Caco-2 (cell line): ENCODE measurements at regions not wholly inside any gene's neighbourhood (a gene's known extent, or its start where the extent isn't known, plus 50 kb on each side); places are given as distances from the start of the nearest gene placed in this dataset.

Experiments used
- BruUV-seq: library from RNA; stranded (reverse); fragments of 400-500 nt; replicated peaks from 2 replicates; lab custom pipeline; 2021; lab: Mats Ljungman, UMichigan
- CTCF ChIA-PET: fragments of 300-600 bp; sonication (Branson Sonifier 250); formaldehyde crosslinking; loops from one replicate; lab custom pipeline; 2022; ENCODE audit warnings: antibody characterized with exemption; lab: Charles Lee
- POLR2A ChIA-PET: fragments of 300-600 bp; sonication (Branson Sonifier 250); formaldehyde crosslinking; loops from one replicate; lab custom pipeline; 2022; ENCODE audit warnings: antibody characterized with exemption; lab: Charles Lee
- DNase-seq, 2 experiments: peaks; one replicate each; pipeline versions ENCODE4 v3.0.0 to v3.0.0-alpha.2; 2020 to 2022
- H3K27me3 ChIP-seq: replicated peaks from 2 replicates; pipeline ENCODE4 v1.6.0; 2011; ENCODE audit warnings: low read length; ENCODE audit not compliant: control insufficient read depth, insufficient read depth
- H3K36me3 ChIP-seq: 2 replicates; pipeline ENCODE4 v1.5.1; 2011; ENCODE audit warnings: low read length; ENCODE audit not compliant: control insufficient read depth, insufficient read depth
- H3K4me1 ChIP-seq: fragments of 250-450 bp; sonication (Bioruptor Pico); 2 replicates; pipeline ENCODE4 v1.5.1; 2020; ENCODE audit warnings: mild to moderate bottlenecking
- H3K4me3 ChIP-seq: 2 replicates; pipeline ENCODE4 v1.5.1; 2011; ENCODE audit warnings: low read depth, mild to moderate bottlenecking, control low read depth, low read length
- H3K9me3 ChIP-seq: fragments of 250-450 bp; sonication (Bioruptor Pico); 2 replicates; pipeline ENCODE4 v1.5.1; 2020; ENCODE audit warnings: mild to moderate bottlenecking, moderate library complexity
- H3K27ac Mint-ChIP-seq: one replicate; pipeline ENCODE4 v1.8.0; 2022; ENCODE audit warnings: mixed read lengths; ENCODE audit not compliant: unreplicated experiment
- H3K27me3 Mint-ChIP-seq: one replicate; pipeline ENCODE4 v1.8.0; 2022; ENCODE audit warnings: mixed read lengths; ENCODE audit not compliant: insufficient read depth, unreplicated experiment
- H3K36me3 Mint-ChIP-seq: one replicate; pipeline ENCODE4 v1.8.0; 2022; ENCODE audit warnings: mild to moderate bottlenecking, mixed read lengths; ENCODE audit not compliant: insufficient read depth, unreplicated experiment
- H3K4me1 Mint-ChIP-seq: one replicate; pipeline ENCODE4 v1.8.0; 2022; ENCODE audit warnings: low read depth, mixed read lengths; ENCODE audit not compliant: unreplicated experiment
- H3K4me3 Mint-ChIP-seq: one replicate; pipeline ENCODE4 v1.8.0; 2022; ENCODE audit warnings: mild to moderate bottlenecking, moderate library complexity, mixed read lengths; ENCODE audit not compliant: unreplicated experiment
- H3K9me3 Mint-ChIP-seq: one replicate; pipeline ENCODE4 v1.8.0; 2022; ENCODE audit warnings: mixed read lengths; ENCODE audit not compliant: unreplicated experiment
- CTCF ChIP-seq, 2 experiments: fragments of 200-600 bp in 1 of 2; IDR thresholded peaks; 1 replicate in 1 of 2; 2 replicates in 1 of 2; pipeline versions ENCODE4 v1.5.1 to v1.8.0; 2011 to 2022; ENCODE audit warnings: antibody characterized with exemption in 1 of 2, control low read depth in 1 of 2, inconsistent platforms in 1 of 2, low read depth in 1 of 2, low read length in 1 of 2, mild to moderate bottlenecking in 1 of 2, moderate library complexity in 1 of 2; ENCODE audit not compliant: insufficient read depth in 1 of 2, severe bottlenecking in 1 of 2, unreplicated experiment in 1 of 2
- intact Hi-C: fragments of 100-400 bp; cut with micrococcal nuclease; formaldehyde crosslinking; loops from one replicate; pipeline ENCODE4 v1.10.0; 2022; ENCODE audit not compliant: unreplicated experiment

- DNase-seq: no peak
- no peaks in the 10 kb centered on the region for H3K36me3 Mint-ChIP-seq
- TF ChIP-seq CTCF (IDR thresholded peaks at IDR 0.05; ENCODE audit: insufficient read depth in 1 of 2, low read depth in 1 of 2, low read length in 1 of 2, severe bottlenecking in 1 of 2, unreplicated experiment in 1 of 2): no peak
- CTCF ChIA-PET: no interaction called here
- Histone ChIP-seq H3K4me3 (no peak overlapping the region), H3K4me1 (peaks cover 46% of the 10 kb centered on the region), H3K9me3 (no peaks in the 10 kb centered on the region), H3K36me3 (no peaks in the 10 kb centered on the region), H3K27me3 (no peaks in the 10 kb centered on the region)
- no peaks in the 10 kb centered on the region for H3K9me3 Mint-ChIP-seq
- peaks cover 22% of the 10 kb centered on the region for H3K4me1 Mint-ChIP-seq
- intact Hi-C loops: no loop called here
- no peak overlapping the region for H3K4me3 Mint-ChIP-seq
- POLR2A ChIA-PET: no interaction called here
- no TSS peak for BruUV-seq
- H3K27ac Mint-ChIP-seq: no peak overlapping the region
- no peaks in the 10 kb centered on the region for H3K27me3 Mint-ChIP-seq
Measured at GRCh38 chr4:14178421-14178820, 550.9 kb upstream of the BOD1L1 start.

GRCh38 chr4:14180166-14180565 is 552.6 kb upstream of the BOD1L1 start:
- ChIA-PET POLR2A (no interaction called here), CTCF (no interaction called here)
- Mint-ChIP-seq H3K4me3 (no peak overlapping the region), H3K27ac (no peak overlapping the region), H3K27me3 (no peaks in the 10 kb centered on the region), H3K4me1 (peaks cover 22% of the 10 kb centered on the region), H3K9me3 (no peaks in the 10 kb centered on the region), H3K36me3 (no peaks in the 10 kb centered on the region)
- no peak for DNase-seq
- intact Hi-C loops: loop anchor here (2.0 to 10.0 kb wide), 3 partner anchors 38 to 275 kb away; no protein-coding TSS in a partner anchor
- H3K27me3 ChIP-seq: no peaks in the 10 kb centered on the region
- H3K4me3 ChIP-seq: no peak overlapping the region
- peaks cover 46% of the 10 kb centered on the region for H3K4me1 ChIP-seq
- no peaks in the 10 kb centered on the region for H3K9me3 ChIP-seq
- BruUV-seq: no TSS peak
- no peaks in the 10 kb centered on the region for H3K36me3 ChIP-seq
- no peak for TF ChIP-seq CTCF (IDR thresholded peaks at IDR 0.05; ENCODE audit: insufficient read depth in 1 of 2, low read depth in 1 of 2, low read length in 1 of 2, severe bottlenecking in 1 of 2, unreplicated experiment in 1 of 2)

DNA sequence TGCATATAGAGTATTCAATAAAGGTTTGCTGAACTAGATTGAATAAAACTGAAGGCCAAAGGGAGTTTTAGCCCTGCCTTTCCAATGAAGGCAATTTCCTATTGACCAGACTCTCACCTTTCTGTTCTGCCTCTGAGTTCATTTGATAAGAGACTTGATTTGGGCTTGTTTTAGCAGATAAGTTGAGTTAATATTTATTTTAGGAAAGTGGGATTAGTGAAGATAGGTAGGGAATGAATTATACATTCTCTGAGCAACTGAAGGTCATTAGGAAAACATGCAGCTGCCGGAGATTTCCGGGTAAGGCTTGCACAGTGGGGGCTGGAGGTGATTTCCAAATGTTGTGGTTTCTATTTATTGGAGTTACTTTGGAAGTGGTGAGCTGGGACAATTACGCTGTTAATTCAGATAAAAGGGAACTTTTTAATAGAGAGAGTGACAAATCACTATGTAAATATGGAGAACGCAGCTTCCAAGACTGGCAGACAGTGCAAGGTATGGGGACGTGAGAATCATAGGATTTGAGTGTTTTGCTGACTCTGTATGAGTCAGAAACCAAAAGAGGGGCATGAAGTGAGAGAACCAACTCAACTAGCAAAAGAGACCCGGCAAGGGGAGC is 553.6 kb upstream of the BOD1L1 start:
- Mint-ChIP-seq H3K27ac (peak overlapping the region; percentile 74), H3K4me3 (peak overlapping the region; percentile 65), H3K9me3 (no peaks in the 10 kb centered on the region), H3K4me1 (peaks cover 22% of the 10 kb centered on the region), H3K27me3 (no peaks in the 10 kb centered on the region), H3K36me3 (no peaks in the 10 kb centered on the region)
- TF ChIP-seq CTCF (IDR thresholded peaks at IDR 0.05; ENCODE audit: insufficient read depth in 1 of 2, low read depth in 1 of 2, low read length in 1 of 2, severe bottlenecking in 1 of 2, unreplicated experiment in 1 of 2): no peak
- H3K27me3 ChIP-seq: no peaks in the 10 kb centered on the region
- no peaks in the 10 kb centered on the region for H3K36me3 ChIP-seq
- no TSS peak for BruUV-seq
- H3K4me1 ChIP-seq: peaks cover 46% of the 10 kb centered on the region
- POLR2A ChIA-PET: no interaction called here
- CTCF ChIA-PET: interaction anchor here (0.7 kb wide), 1 partner anchor 45 kb away, joined by 3 read pairs; no protein-coding TSS in a partner anchor
- intact Hi-C loops: loop anchor here (2.0 to 10.0 kb wide), 3 partner anchors 39 to 276 kb away; no protein-coding TSS in a partner anchor
- H3K9me3 ChIP-seq: no peaks in the 10 kb centered on the region
- peak overlapping the region; percentile 10; the same call in 1 of the 2 replicates for H3K4me3 ChIP-seq
- peak; percentile 45 to 53 for DNase-seq
